PC-3 (cell line): ENCODE measurements at regions not wholly inside any gene's neighbourhood (a gene's known extent, or its start where the extent isn't known, plus 50 kb on each side); places are given as distances from the start of the nearest gene placed in this dataset.

ENCODE experiments used
- ATAC-seq: fragments of 200-7000 bp; cut with Tn5 transposase; 2 replicates; pipeline ENCODE4 v1.9.1; 2020; ENCODE audit warnings: mild to moderate bottlenecking, moderate library complexity
- BruUV-seq: library from RNA; stranded (reverse); fragments of 400-500 nt; replicated peaks from 2 replicates; lab custom pipeline; 2021; lab: Mats Ljungman, UMichigan
- CTCF ChIA-PET: fragments of 300-600 bp; sonication (Branson Sonifier 250); formaldehyde crosslinking; loops from one replicate; lab custom pipeline; 2022; ENCODE audit warnings: antibody characterized with exemption; lab: Charles Lee
- POLR2A ChIA-PET: fragments of 300-600 bp; sonication (Branson Sonifier 250); formaldehyde crosslinking; loops from one replicate; lab custom pipeline; 2022; ENCODE audit warnings: antibody characterized with exemption; ENCODE audit not compliant: unreplicated experiment; lab: Charles Lee
- DNase-seq: peaks from one replicate; pipeline ENCODE4 v3.0.0-alpha.2; 2015
- H2AFZ ChIP-seq: fragments of 300-600 bp; sonication (generic); 2 replicates; pipeline ENCODE4 v1.6.0; 2016; ENCODE audit warnings: antibody characterized with exemption, low read length
- H3F3A ChIP-seq: fragments of 300-600 bp; sonication (generic); one replicate; pipeline ENCODE4 v1.6.0; 2017; ENCODE audit warnings: antibody characterized with exemption, low read length, control low read depth, mild to moderate bottlenecking; ENCODE audit not compliant: unreplicated experiment
- H3K27ac ChIP-seq: fragments of 300-600 bp; sonication (generic); 2 replicates; pipeline ENCODE4 v1.5.1; 2016; ENCODE audit warnings: mild to moderate bottlenecking, low read length
- H3K27me3 ChIP-seq: fragments of 300-600 bp; sonication (generic); 2 replicates; pipeline ENCODE4 v1.6.1; 2016; ENCODE audit warnings: low read length, mixed read lengths
- H3K36me3 ChIP-seq: fragments of 300-600 bp; sonication (generic); 2 replicates; pipeline ENCODE4 v1.6.1; 2016; ENCODE audit warnings: low read depth, mixed run types, low read length, mixed read lengths
- H3K4me1 ChIP-seq: fragments of 300-600 bp; sonication (generic); 2 replicates; pipeline ENCODE4 v1.5.1; 2016; ENCODE audit warnings: low read length; ENCODE audit not compliant: insufficient read depth
- H3K4me2 ChIP-seq: fragments of 300-600 bp; sonication (generic); 2 replicates; pipeline ENCODE4 v1.6.0; 2016; ENCODE audit warnings: low read length
- H3K4me3 ChIP-seq: fragments of 300-600 bp; sonication (generic); 2 replicates; pipeline ENCODE4 v1.5.1; 2016; ENCODE audit warnings: mild to moderate bottlenecking, low read length, mixed read lengths
- H3K79me2 ChIP-seq: fragments of 300-600 bp; sonication (generic); 2 replicates; pipeline ENCODE4 v1.6.1; 2017; ENCODE audit warnings: low read length, mixed read lengths
- H3K9ac ChIP-seq: fragments of 300-600 bp; sonication (generic); 2 replicates; pipeline ENCODE4 v1.6.0; 2016; ENCODE audit warnings: mild to moderate bottlenecking, low read length
- H3K9me2 ChIP-seq: fragments of 300-600 bp; sonication (generic); replicated peaks from 2 replicates; pipeline ENCODE4 v1.6.1; 2016; ENCODE audit warnings: mixed run types, low read length, mixed read lengths
- H3K9me3 ChIP-seq: fragments of 300-600 bp; sonication (generic); 2 replicates; pipeline ENCODE4 v1.6.1; 2016; ENCODE audit warnings: low read length, mixed read lengths
- H4K20me1 ChIP-seq: fragments of 300-600 bp; sonication (generic); 2 replicates; pipeline ENCODE4 v1.6.1; 2016; ENCODE audit warnings: low read length, mixed read lengths
- CTCF ChIP-seq: fragments of 300-600 bp; sonication (generic); conservative IDR thresholded peaks from 2 replicates; pipeline ENCODE4 v1.5.1; 2017; ENCODE audit warnings: antibody characterized with exemption, low read depth, mild to moderate bottlenecking, low read length
- EZH2 ChIP-seq: fragments of 300-600 bp; sonication (generic); IDR thresholded peaks from one replicate; pipeline ENCODE4 v1.6.1; 2017; ENCODE audit warnings: antibody characterized with exemption, mild to moderate bottlenecking, low read length; ENCODE audit not compliant: unreplicated experiment
- EZH2phosphoT487 ChIP-seq: fragments of 300-600 bp; sonication (generic); IDR thresholded peaks from 2 replicates; pipeline ENCODE4 v1.6.1; 2018; ENCODE audit warnings: mild to moderate bottlenecking, antibody characterized with exemption, low read length, borderline replicate concordance
- intact Hi-C: fragments of 100-400 bp; cut with micrococcal nuclease; formaldehyde crosslinking; loops from 2 replicates; pipeline ENCODE4 v1.9.0; 2023

- no peak for DNase-seq
- Histone ChIP-seq H2AFZ (no peak overlapping the region), H3K4me3 (no peak overlapping the region), H3K9me3 (no peaks in the 10 kb centered on the region), H3K79me2 (no peaks in the 10 kb centered on the region), H3F3A (no peaks in the 10 kb centered on the region), H3K36me3 (no peaks in the 10 kb centered on the region), H3K27me3 (no peaks in the 10 kb centered on the region), H3K9ac (no peak overlapping the region), H3K4me2 (no peak overlapping the region), H3K4me1 (no peaks in the 10 kb centered on the region), H3K9me2 (no peaks in the 10 kb centered on the region), H4K20me1 (no peaks in the 10 kb centered on the region), H3K27ac (no peak overlapping the region)
- CTCF ChIA-PET = no interaction called here
- ATAC-seq = no peak
- BruUV-seq = no TSS peak
- intact Hi-C loops = no loop called here
- POLR2A ChIA-PET = no interaction called here
- TF ChIP-seq EZH2phosphoT487 (no peak), EZH2 (no peak)
These were observed 1079.3 kb upstream of the CDH9 start for GRCh38 chr5:28117691-28118090.

GRCh38 chr5:28117273-28117672 lies 1078.9 kb upstream of the CDH9 start:
- H3K27me3 ChIP-seq = no peaks in the 10 kb centered on the region
- H3K9me3 ChIP-seq = no peaks in the 10 kb centered on the region
- no peaks in the 10 kb centered on the region for H3F3A ChIP-seq
- no peak overlapping the region for H2AFZ ChIP-seq
- no peaks in the 10 kb centered on the region for H3K36me3 ChIP-seq
- H3K9me2 ChIP-seq = no peaks in the 10 kb centered on the region
- no peak for ATAC-seq
- H3K27ac ChIP-seq = no peak overlapping the region
- DNase-seq = no peak
- no peak overlapping the region for H3K4me3 ChIP-seq
- no TSS peak for BruUV-seq
- H3K9ac ChIP-seq = no peak overlapping the region
- no peak overlapping the region for H3K4me2 ChIP-seq
- CTCF ChIA-PET = no interaction called here
- no peaks in the 10 kb centered on the region for H4K20me1 ChIP-seq
- no peak for TF ChIP-seq EZH2phosphoT487
- no peak for TF ChIP-seq CTCF
- TF ChIP-seq EZH2 = no peak
- H3K79me2 ChIP-seq = no peaks in the 10 kb centered on the region
- no peaks in the 10 kb centered on the region for H3K4me1 ChIP-seq
- intact Hi-C loops = no loop called here
- POLR2A ChIA-PET = interaction anchor here (0.6 kb wide), 1 partner anchor 43 kb away, joined by 3 read pairs; no protein-coding TSS in a partner anchor

GRCh38 chr5:28110781-28111180 lies 1072.4 kb upstream of the CDH9 start:
- DNase-seq = no peak
- Histone ChIP-seq H3K9me3 (no peaks in the 10 kb centered on the region), H3K27me3 (no peaks in the 10 kb centered on the region), H3K79me2 (no peaks in the 10 kb centered on the region), H3K9ac (no peak overlapping the region), H3K36me3 (no peaks in the 10 kb centered on the region), H3K4me1 (no peaks in the 10 kb centered on the region), H3F3A (no peaks in the 10 kb centered on the region), H4K20me1 (no peaks in the 10 kb centered on the region), H2AFZ (no peak overlapping the region; the same call in 1 of the 2 replicates), H3K4me3 (no peak overlapping the region), H3K9me2 (no peaks in the 10 kb centered on the region), H3K4me2 (no peak overlapping the region), H3K27ac (no peak overlapping the region)
- TF ChIP-seq CTCF (no peak), EZH2 (no peak), EZH2phosphoT487 (no peak)
- intact Hi-C loops = no loop called here
- ChIA-PET POLR2A (no interaction called here), CTCF (no interaction called here)
- no peak for ATAC-seq
- BruUV-seq = no TSS peak
